SK-N-SH (cell line): ENCODE measurements at regions not wholly inside any gene's neighbourhood (a gene's known extent, or its start where the extent isn't known, plus 50 kb on each side); places are given as distances from the start of the nearest gene placed in this dataset.

Source experiments
- CTCF ChIP-seq: fragments of 200-600 bp; sonication (generic); IDR thresholded peaks from 2 replicates; pipeline ENCODE4 v1.6.1; 2017; ENCODE audit warnings: antibody characterized with exemption, mild to moderate bottlenecking, moderate library complexity
- ELF1 ChIP-seq: IDR thresholded peaks from 2 replicates; pipeline ENCODE4 v1.4.0; 2012
- TCF12 ChIP-seq: IDR thresholded peaks from 2 replicates; pipeline ENCODE4 v1.4.0; 2012

- no peak for TF ChIP-seq CTCF
- TF ChIP-seq TCF12 = no peak
- no peak for TF ChIP-seq ELF1
Measured at GRCh38 chr3:95883801-95884200, 930.6 kb upstream of the EPHA6 start.
